HG02973 (cell line): ENCODE measurements at regions not wholly inside any gene's neighbourhood (a gene's known extent, or its start where the extent isn't known, plus 50 kb on each side); places are given as distances from the start of the nearest gene placed in this dataset.
"Not testable (repeated sequence)": the region's sequence is repeated elsewhere in the genome, so short reads cannot be mapped to it uniquely, and the experiment has no call there.

Source experiments
- ATAC-seq: cut with Tn5 transposase; IDR thresholded peaks from one replicate; pipeline ENCODE4 v1.9.1; 2021; ENCODE audit warnings: moderate library complexity; ENCODE audit not compliant: unreplicated experiment

- ATAC-seq, result no peak
Measured at GRCh38 chr5:63127054-63127453, 548.4 kb downstream of the LRRC70 start.

GRCh38 chr5:63125862-63126261 lies 547.2 kb downstream of the LRRC70 start:
- peak; percentile 80 for ATAC-seq

GRCh38 chr5:63125392-63125791 lies 546.8 kb downstream of the LRRC70 start:
- peak; percentile 17 for ATAC-seq

GRCh38 chr5:63124266-63124665 lies 545.6 kb downstream of the LRRC70 start:
- ATAC-seq, result no peak

- no peak for ATAC-seq
Measured at GRCh38 chr5:63121471-63121870, 542.9 kb downstream of the LRRC70 start.

GRCh38 chr5:63118221-63118620 lies 539.6 kb downstream of the LRRC70 start:
- no peak for ATAC-seq

GRCh38 chr5:63111891-63112290 lies 533.3 kb downstream of the LRRC70 start:
- ATAC-seq, result no peak

- ATAC-seq, result no peak
Measured at GRCh38 chr5:63101870-63102269, 523.3 kb downstream of the LRRC70 start.

GRCh38 chr5:63097286-63097685 lies 518.7 kb downstream of the LRRC70 start:
- no peak for ATAC-seq

- no peak for ATAC-seq
Measured at GRCh38 chr5:63094730-63095129, 516.1 kb downstream of the LRRC70 start.

- ATAC-seq, result no peak
Measured at GRCh38 chr5:63089147-63089546, 510.5 kb downstream of the LRRC70 start.

- ATAC-seq, result no peak
Measured at GRCh38 chr5:63085561-63085960, 506.9 kb downstream of the LRRC70 start.

- ATAC-seq, result not testable (repeated sequence)
Measured at GRCh38 chr5:63083689-63084088, 505.1 kb downstream of the LRRC70 start.

GRCh38 chr5:63081402-63081801 lies 502.8 kb downstream of the LRRC70 start:
- no peak for ATAC-seq

GRCh38 chr5:63070001-63070400 lies 491.4 kb downstream of the LRRC70 start:
- ATAC-seq, result no peak

- ATAC-seq, result no peak
Measured at GRCh38 chr5:63055421-63055820, 476.8 kb downstream of the LRRC70 start.

GRCh38 chr5:63053019-63053638 lies 474.5 kb downstream of the LRRC70 start:
- ATAC-seq, result no peak

GRCh38 chr5:63050916-63051315 lies 472.3 kb downstream of the LRRC70 start:
- no peak for ATAC-seq

GRCh38 chr5:63049935-63050334 lies 471.3 kb downstream of the LRRC70 start:
- ATAC-seq, result no peak

GRCh38 chr5:63043792-63044191 lies 465.2 kb downstream of the LRRC70 start:
- no peak for ATAC-seq

GRCh38 chr5:63032343-63032742 lies 453.7 kb downstream of the LRRC70 start:
- ATAC-seq, result no peak

- ATAC-seq, result no peak
Measured at GRCh38 chr5:63029891-63030290, 451.3 kb downstream of the LRRC70 start.

- no peak for ATAC-seq
Measured at GRCh38 chr5:63025679-63026078, 447.1 kb downstream of the LRRC70 start.
